HT-29 (cell line): ENCODE measurements at regions not wholly inside any gene's neighbourhood (a gene's known extent, or its start where the extent isn't known, plus 50 kb on each side); places are given as distances from the start of the nearest gene placed in this dataset.

Source experiments
- DNase-seq: peaks from one replicate; pipeline ENCODE4 v3.0.0-alpha.2; 2015; ENCODE audit warnings: low spot score

DNA sequence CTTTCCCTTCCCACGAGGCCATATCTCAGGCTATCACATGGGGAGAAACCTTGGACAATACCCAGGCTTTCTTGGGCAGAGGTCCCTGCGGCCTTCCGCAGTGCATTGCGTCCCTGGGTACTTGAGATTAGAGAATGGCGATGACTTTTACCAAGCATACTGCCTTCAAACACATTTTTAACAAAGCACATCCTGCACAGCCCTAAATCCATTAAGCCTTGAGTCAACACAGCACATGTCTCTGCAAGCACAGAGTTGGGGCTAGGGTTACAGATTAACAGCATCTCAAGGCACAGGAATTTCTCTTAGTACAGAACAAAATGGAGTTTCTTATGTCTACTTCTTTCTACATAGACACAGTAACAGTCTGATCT is 494.2 kb downstream of the IGSF11 start:
- DNase-seq, result peak; percentile 49

- DNase-seq, result peak; percentile 16
Measured at GRCh38 chr3:118540826-118541225, 493.8 kb downstream of the IGSF11 start.

GRCh38 chr3:118541796-118542195 is 492.9 kb downstream of the IGSF11 start:
- no peak for DNase-seq

GRCh38 chr3:118543832-118544231 is 490.8 kb downstream of the IGSF11 start:
- no peak for DNase-seq

DNA sequence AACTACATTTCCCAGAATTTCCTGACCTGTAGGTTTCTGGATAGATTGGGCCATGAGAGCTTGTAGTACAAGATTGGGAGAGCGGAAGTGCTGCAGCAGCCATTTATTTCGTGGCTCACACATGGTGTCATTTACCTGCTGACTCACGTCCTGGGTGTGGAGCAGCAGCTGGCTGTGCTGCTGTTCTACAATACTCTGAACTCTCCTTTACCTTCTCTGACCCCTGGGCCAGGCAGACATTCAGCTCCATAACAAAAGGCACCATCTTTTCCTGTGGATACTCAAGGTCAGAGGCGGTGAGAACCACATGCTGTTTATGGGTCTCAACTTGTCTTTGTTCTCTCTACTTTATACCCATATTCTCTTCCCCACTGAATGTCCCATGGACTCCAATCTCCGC is 490.2 kb downstream of the IGSF11 start:
- DNase-seq, result peak; percentile 30

DNA sequence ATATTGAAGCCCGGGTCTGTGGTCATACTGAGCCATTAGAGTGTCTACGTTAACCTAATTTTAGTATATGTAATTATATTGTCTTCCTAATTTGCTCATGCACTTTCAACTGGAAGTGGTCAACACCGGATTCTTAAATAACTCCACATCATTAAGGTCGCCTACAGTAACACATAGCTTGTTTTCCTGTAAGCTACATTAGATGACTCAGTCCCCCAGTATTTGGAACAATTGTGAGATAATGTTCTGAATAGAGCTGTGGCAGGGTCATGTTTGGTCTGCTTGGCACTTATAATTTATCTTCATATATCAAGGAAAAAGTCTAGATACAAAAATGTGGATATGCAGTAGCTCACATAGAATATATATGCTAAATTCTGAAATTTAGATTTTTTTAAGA is 486.2 kb downstream of the IGSF11 start:
- DNase-seq, result peak; percentile 31

DNA sequence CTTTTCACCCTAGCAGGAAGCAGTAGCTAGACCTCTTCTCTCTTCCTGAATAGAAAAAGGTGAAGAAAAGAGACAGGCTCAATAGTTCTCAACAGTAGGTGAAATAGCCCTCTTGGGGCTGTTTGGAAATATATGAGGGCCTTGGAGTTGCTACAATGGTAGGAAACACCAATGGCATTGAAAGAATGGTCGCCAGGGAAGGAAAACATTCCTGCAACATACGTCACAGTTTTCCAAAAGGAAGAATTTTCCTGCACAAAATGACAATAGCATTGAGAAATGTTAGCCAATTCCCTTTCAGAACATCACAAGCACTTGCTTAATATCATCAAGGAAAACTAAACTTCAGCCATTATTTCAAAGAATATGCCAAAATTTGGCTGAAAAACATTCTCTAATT is 484.5 kb downstream of the IGSF11 start:
- no peak for DNase-seq

DNA sequence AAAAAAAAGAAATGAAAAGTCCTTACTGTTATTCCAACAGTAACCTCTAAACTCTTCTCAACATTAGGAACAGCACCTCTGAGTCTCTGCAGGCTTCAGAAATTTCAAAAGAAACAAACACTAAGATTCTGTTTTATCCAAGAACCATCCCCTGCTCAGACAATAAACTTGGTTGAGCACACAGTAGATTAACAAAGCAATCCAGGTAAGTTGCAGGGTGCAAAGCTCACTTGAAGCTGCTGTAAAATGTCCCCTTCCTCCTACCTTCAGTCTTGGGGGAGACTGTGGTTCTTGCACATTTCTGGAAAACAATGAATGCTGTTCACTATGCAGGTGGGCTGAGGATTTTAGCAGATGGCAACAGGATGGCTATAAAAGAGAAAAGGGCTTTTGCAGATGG is 484.1 kb downstream of the IGSF11 start:
- no peak for DNase-seq

GRCh38 chr3:118554148-118554838 is 480.4 kb downstream of the IGSF11 start:
- peak; percentile 21 for DNase-seq

DNA sequence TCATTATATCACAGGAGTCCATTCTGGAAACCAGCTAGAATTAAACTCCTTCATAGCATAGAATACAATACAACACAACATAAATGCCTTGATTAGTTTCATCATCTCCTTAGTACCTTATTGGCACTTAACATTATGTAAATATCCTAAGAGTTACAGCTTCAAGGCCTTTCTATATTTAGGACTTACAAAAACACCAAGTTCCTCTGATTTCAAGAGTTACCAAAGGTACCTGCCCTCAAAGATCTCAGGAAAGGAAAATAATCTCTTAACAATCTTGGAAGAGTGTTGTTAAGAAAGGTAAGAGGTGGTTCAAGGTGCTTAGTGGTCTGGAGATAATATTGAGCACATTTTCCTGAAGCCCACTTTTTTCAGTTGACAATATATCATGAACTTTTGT is 477.7 kb downstream of the IGSF11 start:
- DNase-seq, result no peak

DNA sequence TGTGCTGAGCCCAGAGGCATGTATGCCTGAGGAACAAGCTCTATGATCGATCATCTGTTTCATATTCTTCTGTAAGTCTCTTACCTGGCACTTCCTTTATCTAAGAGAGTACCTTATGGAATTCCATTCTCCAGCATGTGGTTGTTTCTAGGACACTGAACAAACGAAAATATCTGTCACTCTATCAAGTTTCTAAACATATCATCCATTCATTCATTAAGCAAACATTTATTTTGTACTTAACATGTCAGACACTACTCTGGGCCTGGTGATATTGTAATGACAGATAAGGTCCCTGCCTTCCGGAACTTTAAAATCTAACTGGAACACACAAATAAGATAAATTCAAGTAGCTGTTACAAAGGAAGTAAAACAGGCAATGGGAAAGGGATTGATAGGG is 477.1 kb downstream of the IGSF11 start:
- no peak for DNase-seq

GRCh38 chr3:118559286-118559685 is 475.4 kb downstream of the IGSF11 start:
- no peak for DNase-seq

GRCh38 chr3:118564800-118565199 is 469.8 kb downstream of the IGSF11 start:
- no peak for DNase-seq

DNA sequence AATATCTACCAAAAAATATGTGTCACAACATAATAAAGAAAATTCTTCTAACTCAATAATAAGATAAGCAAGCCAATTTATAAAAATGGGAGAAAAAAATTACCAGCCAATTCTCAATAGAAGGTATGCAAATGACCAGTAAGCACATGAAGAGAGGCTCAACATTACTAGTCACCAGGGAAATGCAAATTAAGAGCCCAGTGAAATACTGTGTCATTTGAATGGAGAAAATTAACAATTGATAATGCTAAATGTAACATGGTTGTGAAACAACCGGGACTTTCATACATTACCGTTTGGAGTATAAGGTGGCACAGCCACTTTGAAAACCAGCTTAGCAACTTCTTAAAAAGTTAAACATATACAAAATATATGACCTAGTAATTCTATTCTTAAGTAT is 460.7 kb downstream of the IGSF11 start:
- no peak for DNase-seq

DNA sequence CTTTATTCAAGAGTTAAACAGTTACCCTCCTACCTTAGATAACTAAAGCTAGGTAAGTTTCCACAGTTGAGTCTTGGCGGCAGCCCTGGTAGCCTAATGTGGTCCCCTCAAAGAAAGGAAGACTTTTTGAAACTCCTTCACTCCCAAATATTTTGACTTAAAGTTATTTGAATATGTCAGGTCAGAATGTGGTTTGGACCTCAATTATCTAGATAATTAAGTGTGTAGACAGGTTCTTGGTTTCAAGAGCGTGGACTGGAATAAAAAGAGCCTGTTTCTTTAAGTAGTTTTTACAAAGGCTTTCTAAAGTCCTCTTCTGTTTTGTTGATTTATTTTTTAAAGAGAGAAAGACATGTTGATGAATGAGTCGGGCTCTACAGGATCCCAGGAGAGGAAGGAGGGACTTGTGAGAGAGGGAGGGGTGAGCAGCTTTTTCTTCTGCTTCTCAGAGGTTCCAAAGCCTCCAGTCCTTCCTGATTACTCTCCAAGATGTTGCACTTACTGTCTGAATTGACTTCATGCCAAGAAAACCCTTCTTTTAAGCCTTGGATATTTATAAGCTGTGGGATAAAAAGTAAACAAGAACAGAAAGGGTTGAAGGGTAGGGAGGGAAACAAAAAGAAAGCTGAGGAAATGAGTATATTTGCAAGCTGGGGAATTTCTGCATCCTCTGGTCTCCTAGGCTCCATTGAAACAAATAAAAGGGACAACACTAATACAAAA is 457.4 kb downstream of the IGSF11 start:
- DNase-seq, result no peak

- no peak for DNase-seq
Measured at GRCh38 chr3:118578559-118578958, 456.1 kb downstream of the IGSF11 start.

DNA sequence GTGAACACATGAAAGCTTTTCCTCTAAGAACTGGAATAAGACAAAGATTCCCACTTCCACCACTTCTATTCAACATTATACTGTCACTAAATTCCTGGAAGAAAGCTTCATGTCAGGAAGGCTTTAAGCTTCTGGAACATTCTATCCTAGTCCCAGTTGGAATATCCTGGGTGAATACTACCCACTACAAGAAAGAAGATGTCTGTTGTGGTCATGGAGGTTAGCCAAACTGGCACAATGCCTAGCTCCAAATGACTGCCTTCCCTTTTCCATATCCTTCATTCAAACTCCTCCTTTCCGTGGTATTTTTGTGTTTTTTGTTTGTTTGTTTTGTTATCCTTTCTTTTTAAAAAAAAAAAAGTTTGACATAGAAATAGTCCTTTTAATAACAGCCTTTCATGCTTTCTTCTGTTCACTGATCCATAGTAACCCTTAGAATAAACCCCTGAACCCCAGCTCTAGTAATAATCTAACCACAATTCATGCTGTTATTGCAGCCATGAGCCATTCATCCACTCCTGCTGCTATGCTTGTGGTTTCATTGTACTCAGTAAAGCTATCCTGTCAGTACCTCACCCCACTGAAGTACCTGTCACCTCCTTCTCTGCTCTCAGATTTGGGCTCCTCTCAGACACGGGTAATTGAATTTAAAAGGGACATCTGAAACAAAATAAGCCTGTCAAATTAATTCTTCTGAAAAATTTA is 447.5 kb downstream of the IGSF11 start:
- no peak for DNase-seq

DNA sequence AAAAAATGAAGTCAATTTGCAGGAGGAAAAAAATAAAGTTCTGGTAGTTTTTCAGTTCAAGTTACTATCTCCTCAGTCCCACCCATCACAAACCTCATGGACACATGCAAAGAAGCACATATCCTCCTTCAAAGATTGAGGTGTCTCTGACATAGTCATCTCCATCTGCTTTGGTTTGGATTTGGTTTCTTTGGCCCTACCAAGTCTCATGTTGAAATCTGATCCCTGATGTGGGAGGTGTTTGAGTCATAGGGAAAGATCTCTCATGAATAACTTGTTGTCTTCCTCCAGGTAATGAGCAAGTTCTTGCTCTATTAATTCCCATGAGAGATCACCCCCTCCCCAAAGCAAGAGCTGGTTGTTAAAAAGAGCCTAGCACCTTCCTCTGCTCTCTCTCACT is 446.8 kb downstream of the IGSF11 start:
- no peak for DNase-seq

DNA sequence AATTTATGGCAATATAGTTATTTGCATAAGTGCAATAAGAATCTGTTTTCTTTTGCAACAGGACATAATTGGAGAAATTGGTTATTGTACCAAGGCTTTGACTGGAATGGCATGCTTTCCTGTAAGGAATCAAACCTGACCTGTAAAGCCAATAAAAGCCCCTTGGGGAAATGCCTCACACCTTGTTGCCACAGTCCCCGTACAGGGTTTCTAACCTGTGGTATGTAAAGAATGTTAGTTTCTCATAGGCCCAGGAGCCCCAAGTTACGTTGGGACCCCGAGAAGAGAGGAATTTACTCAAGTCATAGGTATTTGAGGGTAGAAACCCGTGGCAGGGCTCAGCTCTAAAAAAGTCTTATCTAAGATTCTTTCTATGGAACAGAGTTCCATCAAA is 441.4 kb downstream of the IGSF11 start:
- DNase-seq, result no peak

- DNase-seq, result no peak
Measured at GRCh38 chr3:118597184-118597583, 437.5 kb downstream of the IGSF11 start.

DNA sequence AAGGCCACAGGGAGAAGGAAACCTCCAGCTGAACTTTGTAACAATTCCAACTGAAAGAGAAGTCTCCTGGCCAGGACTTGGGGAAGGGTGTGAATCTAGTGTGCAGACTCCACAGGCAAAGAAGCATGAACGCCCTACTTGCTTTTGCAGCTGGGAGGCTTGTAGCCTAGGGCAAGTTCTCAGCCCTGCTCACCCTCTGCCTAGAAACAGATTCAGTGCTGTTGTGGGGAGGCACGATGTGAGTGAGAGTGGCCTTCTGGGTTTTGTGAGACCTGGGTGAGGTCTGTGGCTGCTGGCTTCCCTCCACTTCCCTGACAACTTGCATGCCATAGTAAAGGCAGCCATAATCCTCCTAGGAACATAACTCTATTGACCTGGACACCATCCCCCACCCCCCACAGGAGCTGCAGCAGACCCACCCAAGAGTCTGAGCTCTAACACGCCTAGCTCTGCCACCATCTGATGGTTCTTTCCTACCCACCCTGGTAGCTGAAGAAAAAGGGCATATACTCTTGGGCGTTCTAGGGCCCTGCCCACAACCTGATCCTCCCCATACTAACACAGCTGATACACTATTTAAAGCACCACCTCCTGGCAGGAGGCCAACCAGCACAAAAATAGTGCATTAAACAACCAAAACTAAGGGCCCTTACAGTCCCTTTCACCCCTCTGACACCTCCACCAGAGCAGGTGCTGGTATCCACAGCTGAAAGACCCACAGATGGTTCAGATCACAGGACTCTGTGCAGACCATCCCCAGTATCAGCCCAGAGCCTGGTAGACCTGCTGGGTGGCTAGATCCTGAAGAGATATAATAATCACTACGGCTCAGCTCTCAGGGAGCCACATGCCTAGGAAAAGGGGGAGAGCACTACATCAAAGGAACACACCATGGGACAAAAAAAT is 426.5 kb downstream of the IGSF11 start:
- DNase-seq, result no peak
